B cell (primary cell): ENCODE measurements at regions not wholly inside any gene's neighbourhood (a gene's known extent, or its start where the extent isn't known, plus 50 kb on each side); places are given as distances from the start of the nearest gene placed in this dataset.
"Not testable (repeated sequence)": the region's sequence is repeated elsewhere in the genome, so short reads cannot be mapped to it uniquely, and the experiment has no call there.

ENCODE experiments used
- CTCF ChIP-seq: fragments of 200-600 bp; IDR thresholded peaks from one replicate; pipeline ENCODE4 v1.8.0; 2022; ENCODE audit warnings: antibody characterized with exemption, mild to moderate bottlenecking
- EZH2 ChIP-seq: IDR thresholded peaks from 2 replicates; pipeline ENCODE4 v1.6.1; 2012; ENCODE audit warnings: borderline replicate concordance, low read depth, mild to moderate bottlenecking, moderate library complexity, low read length; ENCODE audit not compliant: insufficient read depth, poor library complexity, severe bottlenecking

GRCh38 chr4:181843797-181844196 lies 399.4 kb upstream of the TENM3 start:
- TF ChIP-seq CTCF, EZH2: not testable (repeated sequence)
